Heart right ventricle (tissue), 16 donors: ENCODE measurements at regions not wholly inside any gene's neighbourhood (a gene's known extent, or its start where the extent isn't known, plus 50 kb on each side); places are given as distances from the start of the nearest gene placed in this dataset.
A peak's percentile ranks its signal among the peaks of the same experiment; 100 is the strongest.

Experiments
- ATAC-seq, 8 donors: fragments of 200-7000 bp; cut with Tn5 transposase; one replicate each; pipeline ENCODE4 v1.9.1; 2020; ENCODE audit warnings: mild to moderate bottlenecking in 8 of 8, moderate library complexity in 8 of 8, moderate number of reproducible peaks in 1 of 8
- DNase-seq, 2 donors: peaks; one replicate each; pipeline ENCODE4 v3.0.0-alpha.2; 2020
- H3K27ac ChIP-seq, 10 donors: fragments of 200-600 bp; sonication (generic) in 2 of 10; one replicate each; pipeline versions ENCODE4 v1.5.0 to v1.8.0; 2020 to 2022; ENCODE audit warnings: mild to moderate bottlenecking in 3 of 10
- H3K27me3 ChIP-seq, 7 donors: fragments of 200-600 bp; one replicate each; pipeline ENCODE4 v1.8.0; 2021 to 2022; ENCODE audit warnings: mild to moderate bottlenecking in 2 of 7
- H3K36me3 ChIP-seq, 9 donors: fragments of 200-600 bp; sonication (generic) in 1 of 9; one replicate each; pipeline versions ENCODE4 v1.5.0 to v1.8.0; 2020 to 2022; ENCODE audit warnings: mild to moderate bottlenecking in 2 of 9
- H3K4me1 ChIP-seq, 9 donors: fragments of 200-600 bp; sonication (generic) in 1 of 9; one replicate each; pipeline versions ENCODE4 v1.5.0 to v1.8.0; 2020 to 2022; ENCODE audit warnings: mild to moderate bottlenecking in 4 of 9
- H3K4me3 ChIP-seq, 10 donors: fragments of 200-600 bp; sonication (generic) in 2 of 10; one replicate each; pipeline versions ENCODE4 v1.5.0 to v1.8.0; 2020 to 2022; ENCODE audit warnings: mild to moderate bottlenecking in 7 of 10, moderate library complexity in 2 of 10
- H3K9me3 ChIP-seq, 11 donors: fragments of 200-600 bp in 10 of 11; sonication (generic) in 2 of 11; one replicate each; pipeline versions ENCODE4 v1.5.0 to v1.8.0; 2013 to 2022; ENCODE audit warnings: mild to moderate bottlenecking in 2 of 11, control low read depth in 1 of 11, moderate library complexity in 1 of 11
- CTCF ChIP-seq, 9 donors: fragments of 200-600 bp; sonication (generic) in 2 of 9; IDR thresholded peaks; one replicate each; pipeline versions ENCODE4 v1.5.0 to v1.8.0; 2021 to 2022; ENCODE audit warnings: antibody characterized with exemption in 9 of 9, mild to moderate bottlenecking in 5 of 9, moderate library complexity in 1 of 9
- WGBS, 2 donors: extraction: QIAGEN DNeasy Blood & Tissue Kit; methylation state at CpG; one replicate each; pipeline ENCODE4 v1.1.7; 2013; ENCODE audit warnings: inconsistent platforms in 1 of 2; 5-methylcytosine and 5-hydroxymethylcytosine counted together
- intact Hi-C, 10 donors: fragments of 100-400 bp; cut with DNase I; formaldehyde crosslinking; loops; one replicate each; pipeline versions ENCODE4 v1.11.1 to v1.14.2; 2022
- donor health status: Arrhythmogenic right ventricular cardiomyopathy.
- donor health status: ischemic (EF 13 %, LVEDD 7.1; RV severe dilation, severe dysfunction).
- donor health status: healthy with polysubstance abuse.
- donor health status: DM: no; HTN: yes; CAD: no.
- donor health status: DM: no; HTN: no; CAD: no.
- donor health status: ischemic (EF 25% LVEDD 6.9; RV normal size, moderate dysfunction).
- donor health status: ischemic (EF 25% LVEDD 5.7; RV mildly dilated, moderate dysfunction).
- donor health status: healthy.
- donor health status: DM: yes; HTN: yes; CAD: no.
- donor health status: Ischemic cardiomyopathy.
- donor health status: ischemic (EF 35%, LVEDD 5.7; RV mildly dilated, moderate dysfunction).
- donor health status: nonischemic (EF 11% LVEDD 7.7; RV severe dilation, severe dysfunction).
- donor health status: DM: yes; HTN: yes; CAD: no.
- donor health status: PGD.
- donor health status: ischemic (EF 29% LVEDD 5.4; RV normal size, mild dysfunction).
- donor health status: nonischemic (EF 23%, LVEDD 6.1; RV moderate dilation, normal function).

GRCh38 chr5:108634617-108635288, 112.9 kb upstream of the FER start:
- Histone ChIP-seq H3K27me3 (no peaks in the 10 kb centered on the region), H3K36me3 (no peaks in the 10 kb centered on the region), H3K9me3 (no peaks in the 10 kb centered on the region), H3K4me1 (peaks cover 0 to 11% (median 0%) of the 10 kb centered on the region in 9 donors), H3K27ac (no peak overlapping the region), H3K4me3 (no peak overlapping the region)
- ATAC-seq (no peak), DNase-seq (no peak)
- intact Hi-C loops, result no loop called here
- no peak for TF ChIP-seq CTCF (IDR thresholded peaks at IDR 0.05)
- 61 to 66% methylated on average over 1 of the region's 1 CpG for WGBS, 2 donors

DNA sequence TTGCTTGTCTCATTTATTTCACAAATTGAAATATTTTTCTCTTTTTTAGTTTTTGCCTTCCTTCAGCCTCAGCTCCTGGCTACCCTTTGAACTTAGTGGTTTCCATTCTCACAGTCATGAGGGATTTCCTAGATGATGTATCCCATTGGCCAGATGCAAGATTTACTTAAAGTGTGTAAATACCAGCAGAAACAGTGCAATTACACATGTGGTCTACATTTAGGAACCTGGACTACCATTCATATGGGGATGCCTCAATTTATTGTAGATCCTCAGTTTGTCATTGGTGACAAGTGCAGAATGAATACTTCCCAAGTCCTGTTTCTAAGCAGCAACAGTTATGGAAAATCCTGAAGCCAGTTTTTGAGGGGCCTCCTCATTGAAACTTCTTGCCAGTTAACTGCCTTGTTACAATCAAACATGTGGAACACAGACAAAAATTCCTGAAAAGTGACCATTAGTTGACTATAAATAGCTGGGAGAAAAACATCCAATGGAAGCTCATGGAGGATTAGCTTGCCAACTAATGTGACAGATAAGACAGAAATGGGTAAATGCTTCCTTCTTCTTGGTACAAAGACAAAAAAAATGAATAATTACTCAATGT, 113.6 kb upstream of the FER start:
- Histone ChIP-seq H3K36me3 (no peaks in the 10 kb centered on the region), H3K4me1 (peaks cover 0 to 11% (median 0%) of the 10 kb centered on the region in 9 donors), H3K27me3 (no peaks in the 10 kb centered on the region), H3K4me3 (no peak overlapping the region), H3K9me3 (no peaks in the 10 kb centered on the region), H3K27ac (no peak overlapping the region)
- TF ChIP-seq CTCF (IDR thresholded peaks at IDR 0.05), result no peak
- ATAC-seq (peak in 1 of 8 donors; percentile 26), DNase-seq (no peak)
- intact Hi-C loops, result no loop called here

- no peaks in the 10 kb centered on the region for H3K36me3 ChIP-seq
- no peak overlapping the region for H3K4me3 ChIP-seq
- H3K4me1 ChIP-seq, result peaks cover 0 to 11% (median 0%) of the 10 kb centered on the region in 9 donors
- WGBS, 2 donors, result 91 to 95% methylated on average over 2 of the region's 2 CpGs
- DNase-seq, result no peak
- ATAC-seq, result no peak
- H3K9me3 ChIP-seq, result no peaks in the 10 kb centered on the region
- no peak overlapping the region for H3K27ac ChIP-seq
- TF ChIP-seq CTCF (IDR thresholded peaks at IDR 0.05), result no peak
- no peaks in the 10 kb centered on the region for H3K27me3 ChIP-seq
- intact Hi-C loops, result no loop called here
These were observed 117.7 kb upstream of the FER start for GRCh38 chr5:108629779-108630528.

DNA sequence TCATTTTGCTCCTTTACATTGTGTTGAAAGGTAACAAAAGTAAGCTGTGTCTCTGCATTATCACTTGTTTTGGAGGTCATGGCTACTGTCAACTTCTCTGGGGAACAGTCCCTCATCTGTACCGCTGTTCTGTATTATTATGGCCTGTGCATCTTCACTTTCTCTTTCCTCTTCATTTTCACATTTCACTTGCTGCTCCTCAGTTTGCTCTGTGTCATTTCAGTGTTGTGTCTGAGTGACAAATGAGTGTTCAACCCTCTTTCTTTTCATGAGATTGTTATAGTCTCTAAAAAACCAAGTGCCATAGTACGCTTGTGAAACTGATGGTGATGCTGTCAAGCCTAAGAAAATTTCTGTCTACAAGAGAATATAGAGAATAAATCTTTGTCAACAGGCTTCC, 122.0 kb upstream of the FER start:
- no peak overlapping the region for H3K4me3 ChIP-seq
- ATAC-seq (no peak), DNase-seq (no peak)
- no peaks in the 10 kb centered on the region for H3K27me3 ChIP-seq
- 88 to 96% methylated on average over 2 of the region's 2 CpGs for WGBS, 2 donors
- intact Hi-C loops, result no loop called here
- TF ChIP-seq CTCF (IDR thresholded peaks at IDR 0.05), result no peak
- no peaks in the 10 kb centered on the region for H3K36me3 ChIP-seq
- H3K4me1 ChIP-seq, result no peaks in the 10 kb centered on the region
- H3K27ac ChIP-seq, result no peak overlapping the region
- no peaks in the 10 kb centered on the region for H3K9me3 ChIP-seq
